NT2/D1 (cell line): ENCODE measurements at regions not wholly inside any gene's neighbourhood (a gene's known extent, or its start where the extent isn't known, plus 50 kb on each side); places are given as distances from the start of the nearest gene placed in this dataset.
"Not testable (repeated sequence)": the region's sequence is repeated elsewhere in the genome, so short reads cannot be mapped to it uniquely, and the experiment has no call there.

Experiments used
- DNase-seq: peaks from one replicate; pipeline ENCODE4 v3.0.0-alpha.2; 2011; ENCODE audit warnings: low read depth, low spot score
- H3K27me3 ChIP-seq: 2 replicates; pipeline ENCODE4 v1.6.0; 2011; ENCODE audit warnings: mild to moderate bottlenecking; ENCODE audit not compliant: insufficient read length, insufficient read depth
- H3K36me3 ChIP-seq: 2 replicates; pipeline ENCODE4 v1.6.1; 2011; ENCODE audit warnings: mild to moderate bottlenecking, low read length, mixed read lengths; ENCODE audit not compliant: insufficient read depth, insufficient read length
- H3K4me1 ChIP-seq: 2 replicates; pipeline ENCODE4 v1.5.1; 2011; ENCODE audit not compliant: insufficient read depth, insufficient read length
- H3K4me3 ChIP-seq: 2 replicates; pipeline ENCODE4 v1.5.1; 2011; ENCODE audit warnings: low read depth; ENCODE audit not compliant: insufficient read length
- H3K9ac ChIP-seq: 2 replicates; pipeline ENCODE4 v1.6.0; 2011; ENCODE audit warnings: low read depth; ENCODE audit not compliant: insufficient read length
- H3K9me3 ChIP-seq: 2 replicates; pipeline ENCODE4 v1.5.1; 2011; ENCODE audit warnings: mild to moderate bottlenecking, low read length; ENCODE audit not compliant: insufficient read depth
- SUZ12 ChIP-seq: IDR thresholded peaks from 2 replicates; pipeline ENCODE4 v1.6.1; 2011; ENCODE audit not compliant: insufficient read length, insufficient read depth; ENCODE audit errors: extremely low read depth
- YY1 ChIP-seq: IDR thresholded peaks from 2 replicates; pipeline ENCODE4 v1.6.1; 2011; ENCODE audit not compliant: insufficient read length, insufficient read depth
- ZNF274 ChIP-seq: IDR thresholded peaks from 2 replicates; pipeline ENCODE4 v1.6.1; 2011; ENCODE audit warnings: mild to moderate bottlenecking, low read depth, low read length

DNA sequence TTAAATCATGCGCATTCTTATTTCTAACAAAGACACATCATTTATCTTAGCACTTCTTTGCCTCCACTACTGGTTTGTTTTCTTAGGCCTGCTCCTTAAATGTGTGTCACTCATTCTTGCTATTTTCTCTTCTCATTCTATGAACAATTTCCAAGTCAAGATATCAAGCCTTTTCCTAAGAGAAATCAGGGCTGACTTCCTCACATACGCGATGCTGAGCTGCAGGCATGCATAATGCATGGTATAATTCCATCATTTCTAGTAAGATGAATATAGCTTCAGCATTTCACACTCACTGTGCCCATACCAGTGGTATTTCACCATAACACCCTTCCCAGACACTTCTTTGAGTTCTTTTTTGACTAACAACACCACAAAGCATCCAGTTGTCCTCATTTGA lies 838.9 kb upstream of the DDX18 start:
- Histone ChIP-seq H3K9ac (no peak overlapping the region), H3K4me3 (no peak overlapping the region), H3K9me3 (no peaks in the 10 kb centered on the region), H3K36me3 (no peaks in the 10 kb centered on the region), H3K27me3 (no peaks in the 10 kb centered on the region), H3K4me1 (no peaks in the 10 kb centered on the region)
- no peak for TF ChIP-seq YY1
- no peak for TF ChIP-seq SUZ12
- no peak for TF ChIP-seq ZNF274
- no peak for DNase-seq

DNA sequence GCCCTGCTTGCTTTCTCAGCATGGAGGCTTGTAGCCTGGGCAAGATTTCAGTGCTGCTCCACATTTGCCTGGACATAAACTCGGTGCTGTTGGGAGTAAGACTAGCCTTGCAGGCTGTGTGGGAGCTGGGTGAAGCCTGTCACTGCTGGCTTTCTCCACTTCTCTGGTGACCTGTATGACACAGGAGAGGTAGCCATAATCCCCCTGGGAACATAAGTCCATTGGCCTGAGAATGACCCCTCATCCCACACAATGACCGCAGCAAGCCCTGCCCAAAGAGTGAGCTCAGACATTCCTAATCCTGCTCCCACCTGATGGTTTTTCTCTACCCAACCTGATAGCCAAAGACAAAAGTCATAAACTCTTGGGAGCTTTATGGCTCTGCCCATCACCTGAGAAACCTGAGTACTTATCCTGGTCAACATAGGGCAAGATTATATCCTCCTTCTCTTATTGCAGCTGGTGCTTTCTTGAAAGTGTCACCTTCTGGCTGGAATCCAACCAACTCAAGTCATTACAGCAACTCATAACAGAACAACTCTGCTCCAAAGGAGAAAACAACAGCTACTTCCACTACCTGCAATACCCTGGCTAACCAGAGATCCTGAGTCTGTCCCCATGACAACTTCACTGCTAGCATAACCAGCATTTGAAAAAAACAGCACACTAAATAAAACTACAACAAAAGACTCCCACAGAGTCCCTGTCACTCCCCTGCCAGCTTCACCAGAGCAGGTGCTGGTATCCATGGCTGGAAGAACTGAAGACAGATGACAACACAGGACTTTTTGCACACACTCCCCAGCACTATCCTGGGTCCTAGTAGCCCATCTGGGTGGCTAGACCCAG lies 834.4 kb upstream of the DDX18 start:
- H3K9ac ChIP-seq, result no peak overlapping the region
- H3K27me3 ChIP-seq, result no peaks in the 10 kb centered on the region
- H3K9me3 ChIP-seq, result no peaks in the 10 kb centered on the region
- no peaks in the 10 kb centered on the region for H3K36me3 ChIP-seq
- no peak for DNase-seq
- TF ChIP-seq SUZ12, result no peak
- TF ChIP-seq ZNF274, result no peak
- no peak for TF ChIP-seq YY1
- H3K4me3 ChIP-seq, result no peak overlapping the region
- H3K4me1 ChIP-seq, result no peaks in the 10 kb centered on the region

DNA sequence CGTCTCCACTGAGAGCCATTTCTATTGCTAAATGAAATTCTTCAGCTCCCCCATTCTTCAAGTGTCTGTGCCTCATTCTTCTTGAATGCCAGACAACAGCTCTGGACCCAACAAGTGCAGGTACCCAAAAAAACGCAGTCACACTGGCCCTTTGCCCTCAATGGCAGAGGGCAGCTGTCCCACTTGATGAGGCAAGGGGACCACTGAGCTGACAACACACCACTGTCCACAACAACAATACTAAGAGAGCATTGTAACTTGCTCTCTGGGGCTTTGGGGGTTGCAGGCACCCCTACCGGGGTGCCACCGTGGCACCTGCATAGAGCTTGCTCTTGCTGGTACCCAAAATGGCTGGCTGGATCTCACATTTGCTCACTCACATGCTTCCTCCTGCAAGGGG lies 827.0 kb upstream of the DDX18 start:
- no peak overlapping the region for H3K9ac ChIP-seq
- H3K4me3 ChIP-seq, result no peak overlapping the region
- H3K36me3 ChIP-seq, result no peaks in the 10 kb centered on the region
- H3K9me3 ChIP-seq, result no peaks in the 10 kb centered on the region
- H3K4me1 ChIP-seq, result no peaks in the 10 kb centered on the region
- no peaks in the 10 kb centered on the region for H3K27me3 ChIP-seq
- no peak for DNase-seq
- no peak for TF ChIP-seq SUZ12
- TF ChIP-seq YY1, result no peak
- no peak for TF ChIP-seq ZNF274

GRCh38 chr2:116988303-116988702 lies 826.2 kb upstream of the DDX18 start:
- Histone ChIP-seq H3K9me3 (no peaks in the 10 kb centered on the region), H3K27me3 (no peaks in the 10 kb centered on the region), H3K36me3 (no peaks in the 10 kb centered on the region), H3K9ac (no peak overlapping the region), H3K4me3 (no peak overlapping the region), H3K4me1 (no peaks in the 10 kb centered on the region)
- DNase-seq, result no peak
- TF ChIP-seq ZNF274 (no peak), SUZ12 (no peak), YY1 (no peak)

DNA sequence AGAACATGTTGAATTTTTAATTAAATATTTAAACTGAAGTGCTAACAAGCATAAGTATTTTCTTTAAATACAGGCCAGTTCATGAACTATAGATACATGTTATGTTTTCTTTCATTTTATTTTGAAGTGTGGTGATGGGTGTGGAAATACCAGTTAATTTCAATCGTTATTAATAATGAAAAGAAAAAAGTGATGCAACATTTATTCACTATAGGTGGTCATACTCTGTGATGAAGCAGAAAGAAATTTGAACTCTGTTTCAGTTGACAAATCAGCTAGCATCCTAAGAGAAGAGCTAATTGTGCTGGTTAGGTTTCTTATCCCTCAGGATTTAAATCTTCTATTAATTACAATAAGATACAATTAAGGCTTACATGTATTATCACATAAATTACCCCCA lies 795.1 kb upstream of the DDX18 start:
- H3K9me3 ChIP-seq, result no peaks in the 10 kb centered on the region
- H3K4me3 ChIP-seq, result no peak overlapping the region
- TF ChIP-seq ZNF274, result no peak
- TF ChIP-seq SUZ12, result no peak
- TF ChIP-seq YY1, result no peak
- no peaks in the 10 kb centered on the region for H3K27me3 ChIP-seq
- H3K36me3 ChIP-seq, result no peaks in the 10 kb centered on the region
- DNase-seq, result no peak
- no peaks in the 10 kb centered on the region for H3K4me1 ChIP-seq
- no peak overlapping the region for H3K9ac ChIP-seq

DNA sequence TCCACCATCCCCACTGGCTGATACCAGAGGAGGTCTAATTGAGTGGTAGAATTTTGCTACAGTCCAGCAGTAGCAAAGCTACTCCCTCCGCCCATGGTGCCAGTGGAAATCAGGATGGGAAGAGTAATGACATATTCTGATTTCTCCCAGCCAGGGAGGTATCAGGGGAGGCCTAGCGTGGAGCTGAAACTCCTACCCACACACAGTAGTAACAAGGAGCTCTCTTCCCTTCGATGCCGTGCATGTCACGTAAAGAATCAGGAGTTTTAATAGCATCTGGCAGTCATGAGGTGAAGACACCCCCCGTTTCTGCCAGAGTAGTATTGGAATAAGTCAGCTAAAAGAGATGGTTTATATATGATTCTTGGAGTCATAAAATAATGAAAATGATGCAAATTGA lies 786.8 kb upstream of the DDX18 start:
- H3K4me1 ChIP-seq, result no peaks in the 10 kb centered on the region
- H3K9me3 ChIP-seq, result peaks cover 1% of the 10 kb centered on the region; the same call in 1 of the 2 replicates
- no peak overlapping the region for H3K4me3 ChIP-seq
- no peaks in the 10 kb centered on the region for H3K27me3 ChIP-seq
- no peak overlapping the region for H3K9ac ChIP-seq
- TF ChIP-seq YY1 (no peak), ZNF274 (no peak), SUZ12 (no peak)
- no peak for DNase-seq
- no peaks in the 10 kb centered on the region for H3K36me3 ChIP-seq

DNA sequence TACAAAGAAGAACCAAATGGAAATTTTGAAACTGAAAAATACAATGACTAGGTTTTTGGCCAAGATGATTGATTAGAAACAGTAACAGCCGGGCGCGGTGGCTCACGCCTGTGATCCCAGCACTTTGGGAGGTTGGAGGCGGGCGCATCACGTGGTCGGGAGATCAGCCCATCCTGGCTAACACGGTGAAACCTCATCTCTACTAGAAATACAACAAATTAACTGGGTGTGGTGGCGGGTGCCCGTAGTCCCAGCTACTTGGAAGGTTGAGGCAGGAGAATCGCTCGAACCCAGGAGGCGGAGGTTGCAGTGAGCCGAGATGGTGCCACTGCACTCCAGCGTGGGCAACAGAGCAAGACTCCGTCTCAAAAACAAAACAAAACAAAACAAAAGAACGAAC lies 785.8 kb upstream of the DDX18 start:
- H3K36me3 ChIP-seq, H3K27me3 ChIP-seq, DNase-seq, H3K9ac ChIP-seq, H3K4me1 ChIP-seq, H3K4me3 ChIP-seq, H3K9me3 ChIP-seq: not testable (repeated sequence)
